GM19043 (cell line): ENCODE measurements at regions not wholly inside any gene's neighbourhood (a gene's known extent, or its start where the extent isn't known, plus 50 kb on each side); places are given as distances from the start of the nearest gene placed in this dataset.
"Not testable (repeated sequence)": the region's sequence is repeated elsewhere in the genome, so short reads cannot be mapped to it uniquely, and the experiment has no call there.

Source experiments
- ATAC-seq: cut with Tn5 transposase; IDR thresholded peaks from one replicate; pipeline ENCODE4 v1.9.1; 2021; ENCODE audit warnings: low read depth; ENCODE audit not compliant: unreplicated experiment

- not testable (repeated sequence) for ATAC-seq
Measured at GRCh38 chr16:29176154-29176470, 191.3 kb downstream of the LAT start.

GRCh38 chr16:29175411-29176153, 190.7 kb downstream of the LAT start:
- not testable (repeated sequence) for ATAC-seq

DNA sequence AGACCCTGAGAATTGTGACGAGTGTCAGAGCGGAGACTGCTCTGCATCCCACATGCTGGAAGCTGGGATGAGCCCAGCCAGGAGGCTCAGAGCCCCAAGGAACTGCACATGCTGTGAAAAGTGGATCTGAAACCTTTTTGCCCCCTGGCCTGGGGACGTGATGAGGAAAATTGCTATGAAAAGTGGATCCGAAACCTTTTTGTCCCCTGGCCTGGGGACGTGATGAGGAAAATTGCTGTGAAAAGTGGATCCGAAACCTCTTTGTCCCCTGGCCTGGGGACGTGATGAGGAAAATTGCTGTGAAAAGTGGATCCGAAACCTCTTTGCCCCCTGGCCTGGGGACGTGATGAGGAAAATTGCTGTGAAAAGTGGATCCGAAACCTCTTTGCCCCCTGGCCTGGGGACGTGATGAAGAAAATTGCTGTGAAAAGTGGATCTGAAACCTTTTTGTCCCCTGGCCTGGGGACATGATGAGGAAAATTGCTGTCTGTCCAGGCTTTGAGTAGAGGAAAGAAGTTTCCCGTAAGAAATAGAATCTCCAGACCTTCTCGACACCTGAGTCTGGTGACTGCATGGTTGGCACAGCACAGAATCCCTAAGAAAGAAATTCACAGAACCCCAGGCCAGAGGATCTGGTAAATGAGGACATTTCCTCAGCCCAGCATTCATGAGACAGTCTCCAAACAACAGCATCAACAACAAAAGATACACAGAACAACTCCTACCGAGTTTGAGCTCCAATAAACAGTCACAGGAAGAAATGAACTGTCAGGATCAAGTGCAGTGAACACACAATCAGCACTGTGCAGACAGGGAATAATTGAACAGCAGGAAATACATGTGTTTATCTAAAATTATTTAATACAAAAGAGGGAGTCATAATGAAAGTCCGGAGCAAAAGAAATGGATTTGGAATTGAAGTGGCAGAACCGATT, 188.8 kb downstream of the LAT start:
- not testable (repeated sequence) for ATAC-seq

DNA sequence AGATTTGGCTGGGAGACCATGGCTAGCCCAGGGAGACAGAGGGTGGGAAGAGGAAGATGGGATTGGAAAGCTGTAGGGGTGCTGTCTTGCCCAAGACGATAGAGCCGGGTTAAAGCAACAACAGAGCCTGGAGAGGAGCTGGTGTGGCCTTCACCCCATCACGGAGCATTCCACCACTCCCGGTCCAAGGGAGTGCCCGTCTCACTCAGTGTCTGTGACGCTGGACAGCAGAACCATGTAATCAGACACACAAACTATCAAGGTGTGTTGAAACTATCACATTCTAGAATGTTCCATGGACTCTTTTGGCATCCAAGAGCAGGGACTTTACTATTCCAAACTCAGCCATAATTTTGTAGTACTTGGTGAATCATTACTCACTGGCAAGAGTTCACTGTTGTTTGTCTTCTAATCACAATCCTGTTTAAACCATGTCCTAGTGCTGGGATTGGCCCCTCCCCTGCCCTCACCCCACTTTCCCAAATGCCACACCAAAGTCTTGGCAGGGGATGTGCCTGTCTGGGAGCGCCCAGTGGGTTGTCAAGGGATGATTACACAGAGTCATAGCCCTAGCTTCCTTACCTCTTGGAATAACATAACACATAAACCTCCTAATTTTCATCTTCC, 187.4 kb downstream of the LAT start:
- ATAC-seq = not testable (repeated sequence)

DNA sequence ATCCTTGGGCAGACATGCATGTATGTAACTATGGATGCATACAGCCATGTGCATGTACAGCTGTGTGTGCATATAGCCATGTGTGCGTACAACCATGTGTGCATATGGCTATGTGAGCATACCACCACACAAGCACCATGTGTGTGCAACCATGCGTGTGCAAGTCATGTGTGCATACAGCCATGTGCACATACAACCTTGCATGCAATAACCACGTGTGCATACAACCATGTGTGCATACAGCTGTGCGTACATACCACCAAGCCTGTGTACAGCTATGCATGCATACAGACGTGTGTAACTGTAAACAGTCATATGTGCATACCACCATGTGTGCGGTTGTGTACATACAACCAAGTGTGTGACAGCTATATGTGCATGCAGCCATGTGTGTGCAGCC, 186.4 kb downstream of the LAT start:
- not testable (repeated sequence) for ATAC-seq

DNA sequence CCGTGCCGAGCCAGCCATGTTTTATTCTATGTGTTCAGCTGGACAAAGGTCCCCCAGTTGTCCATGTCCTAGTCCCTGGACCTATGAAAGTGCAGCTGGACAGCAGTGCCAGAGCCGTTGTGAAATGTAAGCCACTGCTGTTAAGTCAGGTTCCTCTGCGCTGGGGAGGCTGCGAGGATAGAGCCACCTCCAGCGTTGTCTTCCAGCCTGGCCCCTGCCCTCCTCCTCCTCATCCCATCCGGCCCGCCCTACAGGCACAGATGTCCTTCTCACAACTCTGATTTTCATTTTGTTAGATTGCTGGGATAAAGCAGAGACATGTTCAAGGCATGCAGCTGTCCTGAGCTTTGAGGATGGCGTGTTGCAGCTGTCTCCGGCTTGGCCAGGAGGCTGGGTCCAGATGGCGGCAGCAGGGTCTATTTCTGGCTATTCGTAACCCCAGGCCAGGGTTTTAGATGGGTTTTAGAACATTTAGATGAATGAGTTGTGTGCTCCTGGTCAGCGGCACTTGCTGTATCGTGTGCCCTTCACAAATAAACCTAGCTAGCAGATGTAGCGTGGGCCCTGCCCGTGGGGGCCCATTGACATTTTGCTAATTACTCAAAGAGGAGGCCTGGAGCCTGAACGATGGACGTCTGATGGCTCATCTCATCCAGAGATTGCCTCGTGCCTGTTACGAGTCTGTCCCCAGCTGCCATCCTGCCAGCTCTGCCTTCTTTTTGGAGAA, 185.7 kb downstream of the LAT start:
- ATAC-seq = not testable (repeated sequence)

GRCh38 chr16:29169295-29169994, 184.6 kb downstream of the LAT start:
- ATAC-seq = not testable (repeated sequence)

GRCh38 chr16:29168515-29169259, 183.8 kb downstream of the LAT start:
- ATAC-seq = not testable (repeated sequence)

GRCh38 chr16:29164442-29165089, 179.7 kb downstream of the LAT start:
- not testable (repeated sequence) for ATAC-seq

DNA sequence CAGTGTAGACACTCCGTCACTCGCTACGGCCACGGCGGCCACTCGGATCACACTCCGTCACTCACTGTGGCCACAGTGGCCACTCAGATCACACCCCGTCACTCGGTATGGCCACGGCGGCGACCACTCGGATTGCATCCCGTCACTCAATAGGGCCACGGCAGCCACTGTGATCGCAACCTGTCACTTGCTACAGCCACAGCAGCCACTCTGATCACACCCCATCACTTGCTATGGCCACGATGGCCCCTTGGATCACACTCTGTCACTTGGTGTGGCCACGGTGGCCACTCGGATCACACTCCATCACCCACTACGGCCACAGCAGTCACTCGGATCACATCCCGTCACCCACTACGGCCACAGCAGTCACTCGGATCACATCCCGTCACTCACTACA, 175.3 kb downstream of the LAT start:
- ATAC-seq = not testable (repeated sequence)

- ATAC-seq = not testable (repeated sequence)
Measured at GRCh38 chr16:29159603-29160002, 174.8 kb downstream of the LAT start.

DNA sequence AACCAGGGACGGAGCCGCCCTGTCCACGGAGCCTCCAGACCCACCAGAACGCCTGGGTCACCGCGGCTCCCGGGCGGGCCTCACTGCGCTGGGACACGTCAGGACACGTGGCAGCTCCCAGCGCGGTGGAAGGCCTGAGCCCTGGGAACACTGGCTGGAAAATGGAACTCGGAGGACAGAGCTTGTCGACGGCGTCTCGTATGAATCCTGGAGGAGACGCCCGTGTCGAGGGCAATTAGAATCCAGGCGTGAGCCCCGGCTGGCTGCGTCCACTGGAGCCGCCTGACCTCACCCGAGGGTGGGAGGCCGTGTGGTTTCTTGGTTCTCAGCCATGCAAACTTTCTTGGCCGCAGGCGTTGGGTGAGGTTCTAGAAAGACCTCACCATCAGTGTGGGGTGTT, 173.9 kb downstream of the LAT start:
- no peak for ATAC-seq

DNA sequence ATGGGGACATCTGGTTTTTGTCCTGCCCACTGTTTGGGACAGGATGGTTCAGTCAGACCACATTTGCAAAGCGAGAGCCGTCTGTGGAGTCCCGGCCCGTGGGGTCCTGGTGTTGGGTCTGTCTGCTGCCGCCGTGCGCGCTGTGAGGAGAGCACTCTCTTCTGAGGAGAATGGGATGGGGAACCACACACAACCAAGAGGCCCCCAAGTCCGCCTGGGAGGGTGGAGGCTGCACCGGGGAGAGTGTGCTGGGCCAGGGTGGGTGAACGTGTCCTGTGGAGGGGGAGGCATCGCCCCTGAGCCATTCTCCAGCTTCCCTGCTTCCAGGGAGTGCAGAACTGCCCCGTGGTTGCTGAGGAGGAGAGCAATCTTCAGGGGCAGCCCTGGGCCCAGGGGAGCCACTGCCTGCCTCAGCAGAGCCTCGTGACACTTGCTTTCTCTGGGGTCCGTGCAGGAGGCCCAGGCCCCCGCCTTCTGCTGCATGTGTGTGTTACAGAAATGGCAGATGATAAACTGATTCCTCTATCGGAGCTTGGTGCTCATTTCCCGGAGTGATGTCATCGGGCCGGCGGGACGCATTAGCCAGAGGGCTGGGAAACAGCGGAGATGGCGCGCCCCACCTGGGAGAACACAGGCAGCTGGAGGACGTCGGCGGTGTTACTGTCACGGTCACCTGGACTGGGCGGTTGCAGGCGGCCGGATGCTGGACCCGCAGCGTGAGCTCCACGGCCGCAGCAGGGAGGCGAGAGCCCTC, 173.4 kb downstream of the LAT start:
- not testable (repeated sequence) for ATAC-seq

DNA sequence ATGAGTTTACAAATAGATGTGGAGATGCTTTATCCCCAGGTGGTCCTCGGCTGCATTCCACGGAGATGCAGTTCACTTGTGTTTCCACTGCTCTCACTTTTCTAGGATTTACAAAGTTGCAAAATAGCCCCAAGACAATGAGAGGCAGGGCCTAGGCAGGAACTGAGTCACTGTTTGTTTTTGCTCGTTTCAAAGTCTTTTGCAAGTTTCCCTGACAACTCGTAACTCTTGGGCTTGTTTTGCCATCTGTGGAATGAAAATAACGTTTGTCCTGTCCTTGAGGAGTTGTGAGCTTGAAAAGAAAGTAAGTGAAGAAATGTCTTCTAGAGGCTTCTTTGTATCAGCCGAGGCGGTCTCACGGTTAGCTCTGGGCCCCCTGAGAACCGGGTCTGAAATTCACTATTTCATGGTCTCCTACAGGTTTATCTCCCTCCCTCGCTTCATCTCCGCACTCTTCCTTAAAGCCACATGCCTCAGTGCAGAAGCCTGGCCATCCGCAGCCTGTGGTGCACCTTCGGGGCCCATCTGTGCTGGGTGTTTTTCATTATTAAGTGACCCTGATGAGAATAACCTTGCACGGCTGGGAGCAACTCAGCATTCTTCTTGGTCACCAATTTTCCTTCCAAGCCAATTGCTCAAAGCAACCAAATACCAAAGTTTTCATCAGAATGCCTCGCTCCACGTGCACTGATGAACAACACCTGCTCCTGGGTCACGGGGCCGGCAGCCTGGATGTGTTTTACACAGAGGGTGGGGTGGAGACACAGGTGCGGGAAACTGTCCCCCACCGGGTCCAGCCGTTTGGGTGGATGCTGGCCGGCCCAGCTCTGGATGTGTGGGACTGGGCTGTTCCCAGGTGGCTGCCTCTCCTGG, 172.4 kb downstream of the LAT start:
- ATAC-seq = not testable (repeated sequence)

GRCh38 chr16:29156511-29156910, 171.7 kb downstream of the LAT start:
- ATAC-seq = no peak

- ATAC-seq = not testable (repeated sequence)
Measured at GRCh38 chr16:29155866-29156200, 171.0 kb downstream of the LAT start.
